ENCODE measurements at regions not wholly inside any gene's neighbourhood (a gene's known extent, or its start where the extent isn't known, plus 50 kb on each side); places are given as distances from the start of the nearest gene placed in this dataset.

DNA sequence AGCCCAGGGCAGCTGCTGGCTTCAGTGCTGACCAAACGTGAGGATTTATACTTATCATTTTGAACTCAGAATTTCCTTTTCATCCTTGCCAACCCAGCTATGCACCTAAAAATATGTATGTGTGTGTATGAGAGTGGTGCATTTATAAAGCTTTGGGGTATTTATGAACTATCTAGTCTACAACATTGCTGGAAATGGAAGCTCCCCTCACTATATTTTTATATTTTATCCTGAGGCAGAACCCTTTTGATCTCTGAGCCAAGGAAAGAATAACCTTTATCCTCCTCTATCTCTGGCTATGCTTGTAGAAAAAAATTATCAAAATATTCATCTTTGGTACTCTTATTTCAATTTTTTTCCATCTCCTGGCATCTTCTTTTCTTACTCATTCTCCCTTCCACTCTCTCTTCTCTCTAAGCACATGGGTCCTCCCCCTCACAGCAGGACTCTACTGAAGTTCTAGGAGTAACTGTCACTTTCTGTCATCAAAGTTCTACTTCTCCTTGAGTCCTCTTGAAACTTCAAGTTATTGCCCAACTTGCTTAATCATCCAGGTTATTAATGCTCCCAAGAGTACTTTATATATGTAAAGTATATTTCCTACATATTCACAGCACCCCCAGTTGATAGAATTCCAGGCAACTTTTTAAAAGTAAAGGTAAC lies 190.9 kb downstream of the HINT1 start:
- TF ChIP-seq, protein P1, sequence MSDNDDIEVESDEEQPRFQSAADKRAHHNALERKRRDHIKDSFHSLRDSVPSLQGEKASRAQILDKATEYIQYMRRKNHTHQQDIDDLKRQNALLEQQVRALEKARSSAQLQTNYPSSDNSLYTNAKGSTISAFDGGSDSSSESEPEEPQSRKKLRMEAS (IDR thresholded peaks at IDR 0.05; ENCODE audit: low read depth) = no peak
- TF ChIP-seq TAF1 (IDR thresholded peaks at IDR 0.05; ENCODE audit: borderline replicate concordance, low read depth, low read length) = no peak
- TF ChIP-seq, protein P2, sequence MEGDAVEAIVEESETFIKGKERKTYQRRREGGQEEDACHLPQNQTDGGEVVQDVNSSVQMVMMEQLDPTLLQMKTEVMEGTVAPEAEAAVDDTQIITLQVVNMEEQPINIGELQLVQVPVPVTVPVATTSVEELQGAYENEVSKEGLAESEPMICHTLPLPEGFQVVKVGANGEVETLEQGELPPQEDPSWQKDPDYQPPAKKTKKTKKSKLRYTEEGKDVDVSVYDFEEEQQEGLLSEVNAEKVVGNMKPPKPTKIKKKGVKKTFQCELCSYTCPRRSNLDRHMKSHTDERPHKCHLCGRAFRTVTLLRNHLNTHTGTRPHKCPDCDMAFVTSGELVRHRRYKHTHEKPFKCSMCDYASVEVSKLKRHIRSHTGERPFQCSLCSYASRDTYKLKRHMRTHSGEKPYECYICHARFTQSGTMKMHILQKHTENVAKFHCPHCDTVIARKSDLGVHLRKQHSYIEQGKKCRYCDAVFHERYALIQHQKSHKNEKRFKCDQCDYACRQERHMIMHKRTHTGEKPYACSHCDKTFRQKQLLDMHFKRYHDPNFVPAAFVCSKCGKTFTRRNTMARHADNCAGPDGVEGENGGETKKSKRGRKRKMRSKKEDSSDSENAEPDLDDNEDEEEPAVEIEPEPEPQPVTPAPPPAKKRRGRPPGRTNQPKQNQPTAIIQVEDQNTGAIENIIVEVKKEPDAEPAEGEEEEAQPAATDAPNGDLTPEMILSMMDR (IDR thresholded peaks at IDR 0.05) = no peak
- TF ChIP-seq, protein P3, sequence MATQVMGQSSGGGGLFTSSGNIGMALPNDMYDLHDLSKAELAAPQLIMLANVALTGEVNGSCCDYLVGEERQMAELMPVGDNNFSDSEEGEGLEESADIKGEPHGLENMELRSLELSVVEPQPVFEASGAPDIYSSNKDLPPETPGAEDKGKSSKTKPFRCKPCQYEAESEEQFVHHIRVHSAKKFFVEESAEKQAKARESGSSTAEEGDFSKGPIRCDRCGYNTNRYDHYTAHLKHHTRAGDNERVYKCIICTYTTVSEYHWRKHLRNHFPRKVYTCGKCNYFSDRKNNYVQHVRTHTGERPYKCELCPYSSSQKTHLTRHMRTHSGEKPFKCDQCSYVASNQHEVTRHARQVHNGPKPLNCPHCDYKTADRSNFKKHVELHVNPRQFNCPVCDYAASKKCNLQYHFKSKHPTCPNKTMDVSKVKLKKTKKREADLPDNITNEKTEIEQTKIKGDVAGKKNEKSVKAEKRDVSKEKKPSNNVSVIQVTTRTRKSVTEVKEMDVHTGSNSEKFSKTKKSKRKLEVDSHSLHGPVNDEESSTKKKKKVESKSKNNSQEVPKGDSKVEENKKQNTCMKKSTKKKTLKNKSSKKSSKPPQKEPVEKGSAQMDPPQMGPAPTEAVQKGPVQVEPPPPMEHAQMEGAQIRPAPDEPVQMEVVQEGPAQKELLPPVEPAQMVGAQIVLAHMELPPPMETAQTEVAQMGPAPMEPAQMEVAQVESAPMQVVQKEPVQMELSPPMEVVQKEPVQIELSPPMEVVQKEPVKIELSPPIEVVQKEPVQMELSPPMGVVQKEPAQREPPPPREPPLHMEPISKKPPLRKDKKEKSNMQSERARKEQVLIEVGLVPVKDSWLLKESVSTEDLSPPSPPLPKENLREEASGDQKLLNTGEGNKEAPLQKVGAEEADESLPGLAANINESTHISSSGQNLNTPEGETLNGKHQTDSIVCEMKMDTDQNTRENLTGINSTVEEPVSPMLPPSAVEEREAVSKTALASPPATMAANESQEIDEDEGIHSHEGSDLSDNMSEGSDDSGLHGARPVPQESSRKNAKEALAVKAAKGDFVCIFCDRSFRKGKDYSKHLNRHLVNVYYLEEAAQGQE (IDR thresholded peaks at IDR 0.05; ENCODE audit: low read depth, low read length) = no peak
- no peak for TF ChIP-seq JUND (IDR thresholded peaks at IDR 0.05)
- no peak for TF ChIP-seq TEAD4 (IDR thresholded peaks at IDR 0.05; ENCODE audit: borderline replicate concordance, insufficient read depth)
- no peak for TF ChIP-seq RCOR1 (IDR thresholded peaks at IDR 0.05; ENCODE audit: low read length)
- TF ChIP-seq NRF1 (IDR thresholded peaks at IDR 0.05; ENCODE audit: low read depth, low read length) = no peak
- TF ChIP-seq FOSL2 (IDR thresholded peaks at IDR 0.05; ENCODE audit: borderline replicate concordance, low read depth) = no peak
- no peak for TF ChIP-seq POLR2AphosphoS5 (IDR thresholded peaks at IDR 0.05; ENCODE audit: low read depth, low read length)
- no peak for TF ChIP-seq GABPA (IDR thresholded peaks at IDR 0.05; ENCODE audit: low read depth)
